OCI-LY7 (cell line): ENCODE measurements at regions not wholly inside any gene's neighbourhood (a gene's known extent, or its start where the extent isn't known, plus 50 kb on each side); places are given as distances from the start of the nearest gene placed in this dataset.

Source experiments
- BruUV-seq: library from RNA; stranded (reverse); fragments of 400-500 nt; replicated peaks from 2 replicates; lab custom pipeline; 2021; lab: Mats Ljungman, UMichigan
- CTCF ChIA-PET: fragments of 300-600 bp; sonication (Branson Sonifier 250); formaldehyde crosslinking; loops from one replicate; lab custom pipeline; 2022; ENCODE audit warnings: antibody characterized with exemption; ENCODE audit not compliant: unreplicated experiment; lab: Charles Lee
- POLR2A ChIA-PET: fragments of 300-600 bp; sonication (Branson Sonifier 250); formaldehyde crosslinking; loops from one replicate; lab custom pipeline; 2022; ENCODE audit warnings: antibody characterized with exemption; lab: Charles Lee
- DNase-seq: peaks from one replicate; pipeline ENCODE4 v3.0.0-alpha.2; 2015; ENCODE audit warnings: low spot score
- H2AFZ ChIP-seq: fragments of 200-600 bp; sonication (generic), shearing (Covaris generic); 2 replicates; pipeline ENCODE4 v1.6.1; 2014; ENCODE audit warnings: mild to moderate bottlenecking, antibody characterized with exemption, low read length, moderate library complexity
- H3K27ac ChIP-seq: fragments of 200-600 bp; sonication (generic); 2 replicates; pipeline ENCODE4 v1.5.1; 2014; ENCODE audit warnings: mixed run types, low read depth, mild to moderate bottlenecking, moderate library complexity, low read length, inconsistent platforms; ENCODE audit not compliant: poor library complexity, severe bottlenecking
- H3K36me3 ChIP-seq: fragments of 200-600 bp; sonication (generic); 2 replicates; pipeline ENCODE4 v1.6.1; 2014; ENCODE audit warnings: mild to moderate bottlenecking, antibody characterized with exemption, low read length, moderate library complexity, mixed read lengths; ENCODE audit not compliant: insufficient read depth
- H3K4me1 ChIP-seq: fragments of 200-600 bp; sonication (generic); 2 replicates; pipeline ENCODE4 v1.5.1; 2014; ENCODE audit warnings: mild to moderate bottlenecking, low read length; ENCODE audit not compliant: insufficient read depth, poor library complexity, severe bottlenecking
- H3K4me2 ChIP-seq: fragments of 200-600 bp; sonication (generic); 2 replicates; pipeline ENCODE4 v1.6.1; 2014; ENCODE audit warnings: mild to moderate bottlenecking, low read length
- H3K4me3 ChIP-seq: fragments of 200-600 bp; sonication (generic); 2 replicates; pipeline ENCODE4 v1.5.1; 2014; ENCODE audit warnings: mild to moderate bottlenecking, low read depth, low read length; ENCODE audit not compliant: poor library complexity, severe bottlenecking
- H3K79me2 ChIP-seq: fragments of 200-600 bp; sonication (generic); 2 replicates; pipeline ENCODE4 v1.6.1; 2016; ENCODE audit warnings: low read depth, mild to moderate bottlenecking, low read length, moderate library complexity, mixed read lengths; ENCODE audit not compliant: insufficient read depth
- H3K9me2 ChIP-seq: fragments of 200-600 bp; sonication (generic); 2 replicates; pipeline ENCODE4 v1.6.1; 2016; ENCODE audit warnings: mild to moderate bottlenecking, low read length, mixed read lengths; ENCODE audit not compliant: insufficient read depth
- H3K9me3 ChIP-seq: fragments of 200-600 bp; sonication (generic); 2 replicates; pipeline ENCODE4 v1.6.1; 2014; ENCODE audit warnings: mild to moderate bottlenecking, mixed run types, low read length, mixed read lengths
- H4K20me1 ChIP-seq: fragments of 200-600 bp; sonication (generic); 2 replicates; pipeline ENCODE4 v1.6.1; 2014; ENCODE audit warnings: mild to moderate bottlenecking, antibody characterized with exemption, low read length, moderate library complexity, mixed read lengths; ENCODE audit not compliant: insufficient read depth
- CTCF ChIP-seq: fragments of 200-600 bp; sonication (generic); conservative IDR thresholded peaks from 2 replicates; pipeline ENCODE4 v1.5.1; 2014; ENCODE audit warnings: mild to moderate bottlenecking, antibody characterized with exemption, low read length, moderate library complexity, mixed read lengths
- EZH2phosphoT487 ChIP-seq: fragments of 200-600 bp; sonication (generic); IDR thresholded peaks from 2 replicates; pipeline ENCODE4 v1.6.1; 2018; ENCODE audit warnings: low read depth, borderline replicate concordance, mild to moderate bottlenecking, mixed run types, antibody characterized with exemption, low read length, moderate library complexity, mixed read lengths
- intact Hi-C: fragments of 100-400 bp; cut with micrococcal nuclease; formaldehyde crosslinking; loops from one replicate; pipeline ENCODE4 v1.10.0; 2022; ENCODE audit not compliant: unreplicated experiment

GRCh38 chr7:137086896-137087295 is 218.4 kb downstream of the CHRM2 start:
- Histone ChIP-seq H3K9me2 (no peaks in the 10 kb centered on the region), H3K79me2 (no peaks in the 10 kb centered on the region), H3K27ac (no peak overlapping the region), H3K9me3 (no peaks in the 10 kb centered on the region), H4K20me1 (no peaks in the 10 kb centered on the region), H3K4me2 (no peak overlapping the region), H3K4me1 (no peaks in the 10 kb centered on the region), H3K36me3 (no peaks in the 10 kb centered on the region), H2AFZ (no peak overlapping the region), H3K4me3 (no peak overlapping the region)
- intact Hi-C loops = no loop called here
- TF ChIP-seq EZH2phosphoT487 (no peak), CTCF (no peak)
- DNase-seq = no peak
- POLR2A ChIA-PET = no interaction called here
- no TSS peak for BruUV-seq
- CTCF ChIA-PET = no interaction called here

- no peaks in the 10 kb centered on the region for H3K9me3 ChIP-seq
- no peaks in the 10 kb centered on the region for H3K9me2 ChIP-seq
- H3K27ac ChIP-seq = no peak overlapping the region
- no peaks in the 10 kb centered on the region for H3K36me3 ChIP-seq
- POLR2A ChIA-PET = interaction anchor here (0.5 kb wide), 1 partner anchor 27 kb away, joined by 3 read pairs; no protein-coding TSS in a partner anchor
- no peak overlapping the region for H3K4me2 ChIP-seq
- DNase-seq = no peak
- H3K4me3 ChIP-seq = no peak overlapping the region
- no peaks in the 10 kb centered on the region for H3K79me2 ChIP-seq
- no peaks in the 10 kb centered on the region for H3K4me1 ChIP-seq
- no TSS peak for BruUV-seq
- H4K20me1 ChIP-seq = no peaks in the 10 kb centered on the region
- intact Hi-C loops = no loop called here
- no peak overlapping the region for H2AFZ ChIP-seq
- CTCF ChIA-PET = no interaction called here
- no peak for TF ChIP-seq EZH2phosphoT487
- no peak for TF ChIP-seq CTCF
These were observed 216.3 kb downstream of the CHRM2 start for GRCh38 chr7:137084607-137085380.

- TF ChIP-seq EZH2phosphoT487 = no peak
- TF ChIP-seq CTCF = no peak
- no TSS peak for BruUV-seq
- no peak overlapping the region for H2AFZ ChIP-seq
- no peaks in the 10 kb centered on the region for H3K9me3 ChIP-seq
- H4K20me1 ChIP-seq = no peaks in the 10 kb centered on the region
- H3K4me1 ChIP-seq = no peaks in the 10 kb centered on the region
- intact Hi-C loops = no loop called here
- POLR2A ChIA-PET = interaction anchor here (0.7 kb wide), 1 partner anchor 16 kb away, joined by 4 read pairs; no protein-coding TSS in a partner anchor
- H3K79me2 ChIP-seq = no peaks in the 10 kb centered on the region
- DNase-seq = no peak
- H3K27ac ChIP-seq = no peak overlapping the region
- no peaks in the 10 kb centered on the region for H3K36me3 ChIP-seq
- H3K4me2 ChIP-seq = no peak overlapping the region
- no peak overlapping the region for H3K4me3 ChIP-seq
- CTCF ChIA-PET = no interaction called here
- no peaks in the 10 kb centered on the region for H3K9me2 ChIP-seq
These were observed 213.9 kb downstream of the CHRM2 start for GRCh38 chr7:137082391-137082790.
